GM21723 (cell line): ENCODE measurements at regions not wholly inside any gene's neighbourhood (a gene's known extent, or its start where the extent isn't known, plus 50 kb on each side); places are given as distances from the start of the nearest gene placed in this dataset.

Experiments used
- ATAC-seq: cut with Tn5 transposase; IDR thresholded peaks from one replicate; pipeline ENCODE4 v1.9.1; 2021; ENCODE audit warnings: mild to moderate bottlenecking, moderate library complexity; ENCODE audit not compliant: unreplicated experiment

- no peak for ATAC-seq
These were observed 731.2 kb upstream of the IGFBP3 start for GRCh38 chr7:46652317-46652716.

DNA sequence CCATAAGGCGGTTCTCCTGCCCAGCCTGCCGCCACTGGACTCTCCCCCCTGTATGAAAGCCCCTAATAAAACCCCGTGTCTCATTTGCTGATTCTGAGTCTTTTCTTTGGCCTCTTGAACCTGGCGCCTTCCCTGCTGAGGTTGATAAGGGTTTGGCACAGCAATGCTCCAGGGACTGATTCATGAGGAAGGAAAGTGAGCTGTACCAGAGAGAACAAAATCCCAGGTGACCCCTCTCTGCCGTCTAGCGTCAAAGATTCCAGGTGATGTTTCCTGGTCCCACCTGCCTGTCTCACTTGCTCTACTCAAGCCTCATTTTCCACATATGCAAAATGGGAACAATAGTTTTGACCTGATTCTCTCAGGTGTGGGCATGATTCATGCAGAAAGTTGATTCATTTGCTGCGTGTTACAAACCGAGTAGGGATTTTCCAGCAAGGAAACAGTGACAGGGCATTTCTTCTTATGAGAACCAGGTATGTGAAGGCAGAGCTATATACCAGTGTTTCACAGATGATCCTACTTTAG, 730.6 kb upstream of the IGFBP3 start:
- ATAC-seq: no peak

DNA sequence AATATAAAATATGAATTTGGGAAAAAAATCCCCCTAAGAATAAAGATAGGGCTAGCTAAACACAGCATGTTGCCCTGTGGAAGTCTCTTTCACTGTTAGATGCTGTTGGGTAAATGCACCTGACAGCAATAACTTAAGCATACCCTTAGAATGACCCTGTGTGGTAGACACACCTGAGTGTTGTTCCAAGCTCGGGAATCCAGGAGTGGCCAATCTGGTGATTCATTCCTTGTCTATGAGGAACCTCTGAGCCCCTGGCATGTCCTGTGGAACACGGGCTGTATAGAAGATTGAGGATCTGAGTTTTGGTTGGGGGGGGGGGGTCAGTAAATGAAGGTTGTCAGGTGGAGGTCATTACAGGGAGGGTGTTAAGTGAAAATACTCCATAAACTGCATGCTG, 730.0 kb upstream of the IGFBP3 start:
- no peak for ATAC-seq

GRCh38 chr7:46649876-46650275, 728.8 kb upstream of the IGFBP3 start:
- no peak for ATAC-seq

- no peak for ATAC-seq
These were observed 717.0 kb upstream of the IGFBP3 start for GRCh38 chr7:46637793-46638735.

DNA sequence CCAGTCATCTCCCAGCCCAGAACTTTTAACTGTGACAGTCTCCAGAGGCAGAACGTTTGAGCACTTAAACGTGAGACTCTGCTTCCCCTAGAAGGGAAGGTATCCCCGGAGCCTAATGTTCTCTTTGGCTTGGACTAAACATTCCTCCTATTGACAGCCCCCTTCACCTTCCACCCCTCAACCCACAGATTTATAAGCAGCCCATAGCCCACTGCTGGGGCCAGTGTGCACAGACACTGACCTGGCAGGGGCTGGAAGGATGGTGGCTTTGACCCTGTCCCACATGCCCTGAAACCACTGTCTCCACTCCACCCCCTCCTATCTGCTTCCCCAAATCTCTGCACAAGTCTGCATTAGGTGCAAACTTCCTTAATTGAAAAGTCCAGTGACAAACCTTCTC, 715.0 kb upstream of the IGFBP3 start:
- ATAC-seq: no peak

GRCh38 chr7:46633630-46634240, 712.7 kb upstream of the IGFBP3 start:
- ATAC-seq: no peak

DNA sequence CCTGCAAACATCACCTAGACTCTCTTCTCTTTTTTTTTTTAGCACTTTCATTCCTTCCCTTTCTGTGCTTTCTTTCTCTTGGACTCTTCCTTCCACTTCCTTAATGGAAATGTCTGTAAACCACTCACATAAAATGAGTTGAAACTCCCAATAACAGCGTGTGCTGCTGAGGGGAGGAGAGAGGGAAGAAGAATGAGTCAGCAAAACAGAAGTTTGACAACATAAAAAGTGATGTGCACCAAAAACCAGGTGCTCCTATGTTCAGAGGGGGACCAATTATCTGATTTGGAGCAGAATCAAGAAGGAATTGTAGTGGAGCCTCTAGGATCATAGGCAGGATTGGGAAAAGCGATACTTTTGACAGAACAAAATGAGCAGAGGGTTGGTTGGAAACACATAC, 712.1 kb upstream of the IGFBP3 start:
- no peak for ATAC-seq

DNA sequence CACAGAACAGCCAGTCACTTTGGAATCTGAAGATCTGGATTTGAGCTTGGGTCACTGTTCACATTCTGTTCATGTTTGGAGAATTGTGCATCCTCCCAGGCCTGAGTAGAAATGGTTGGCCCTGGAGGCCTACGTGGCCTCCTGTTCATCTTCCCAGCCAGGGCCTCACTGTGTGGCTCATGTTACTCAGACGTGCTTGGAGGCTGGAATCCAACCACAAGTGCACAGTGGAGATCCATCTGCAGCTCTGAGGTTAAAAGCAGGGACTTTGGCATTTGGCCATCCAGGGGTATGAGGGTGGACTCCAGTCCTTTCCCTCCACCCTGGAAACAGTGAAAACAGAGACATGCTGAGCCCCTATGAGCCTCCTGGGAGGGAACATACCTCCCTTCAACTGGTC, 709.0 kb upstream of the IGFBP3 start:
- no peak for ATAC-seq

DNA sequence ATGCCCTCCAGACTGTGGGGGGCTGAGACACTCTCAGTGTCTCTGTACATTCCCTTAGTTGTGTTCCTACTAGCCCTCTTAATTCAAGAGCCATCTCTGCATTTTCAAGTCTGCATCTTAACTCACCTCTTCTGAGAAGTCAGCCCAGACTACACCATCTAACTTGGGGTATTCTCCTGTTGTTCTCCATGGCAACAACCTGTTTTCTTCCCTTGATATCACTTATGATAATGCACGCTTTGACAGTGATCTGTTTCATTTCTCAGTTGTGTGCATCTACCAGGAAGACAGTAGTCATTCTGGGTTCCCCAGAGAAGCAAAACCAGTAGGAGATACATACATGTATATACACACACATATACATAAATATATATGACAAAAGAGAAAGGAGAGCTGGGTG, 707.3 kb upstream of the IGFBP3 start:
- ATAC-seq: no peak

- ATAC-seq: no peak
These were observed 705.7 kb upstream of the IGFBP3 start for GRCh38 chr7:46626691-46627310.

- ATAC-seq: no peak
These were observed 705.2 kb upstream of the IGFBP3 start for GRCh38 chr7:46626261-46626660.

DNA sequence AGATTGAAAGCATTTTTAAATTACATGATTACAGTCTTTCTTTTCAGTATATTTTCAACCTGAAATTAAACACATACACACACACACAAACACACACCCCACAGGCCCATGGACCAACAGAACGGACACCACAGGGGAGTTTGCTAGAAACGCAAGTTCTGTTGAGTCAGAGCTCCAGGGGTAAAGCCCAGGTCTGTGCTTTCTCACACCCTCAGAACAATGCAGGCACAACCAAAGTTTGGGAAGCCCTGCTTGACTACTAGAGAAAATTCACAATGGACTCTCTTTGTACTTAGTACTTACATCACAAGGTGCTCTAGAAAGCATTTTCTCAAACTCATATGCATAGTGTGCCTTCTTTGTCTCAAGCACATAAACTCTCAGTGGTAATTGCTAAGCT, 704.0 kb upstream of the IGFBP3 start:
- no peak for ATAC-seq

DNA sequence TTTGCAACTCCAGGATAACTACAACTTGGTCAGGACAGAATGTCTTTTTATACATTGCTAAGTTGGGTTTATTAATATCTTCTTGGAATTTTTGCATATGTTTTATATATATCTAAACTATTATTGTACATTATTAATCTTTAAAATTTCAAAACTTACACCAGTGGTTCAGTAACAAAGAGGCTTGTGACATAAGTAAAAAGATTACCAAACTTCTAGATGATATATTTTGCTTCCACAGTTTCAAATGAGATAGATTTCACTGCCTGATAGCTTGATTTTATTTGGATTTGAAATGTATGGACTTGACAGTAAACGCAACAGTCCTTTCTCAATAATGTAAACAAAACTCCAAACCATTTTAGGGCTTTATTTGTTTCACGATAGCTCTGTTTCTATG, 701.2 kb upstream of the IGFBP3 start:
- no peak for ATAC-seq

DNA sequence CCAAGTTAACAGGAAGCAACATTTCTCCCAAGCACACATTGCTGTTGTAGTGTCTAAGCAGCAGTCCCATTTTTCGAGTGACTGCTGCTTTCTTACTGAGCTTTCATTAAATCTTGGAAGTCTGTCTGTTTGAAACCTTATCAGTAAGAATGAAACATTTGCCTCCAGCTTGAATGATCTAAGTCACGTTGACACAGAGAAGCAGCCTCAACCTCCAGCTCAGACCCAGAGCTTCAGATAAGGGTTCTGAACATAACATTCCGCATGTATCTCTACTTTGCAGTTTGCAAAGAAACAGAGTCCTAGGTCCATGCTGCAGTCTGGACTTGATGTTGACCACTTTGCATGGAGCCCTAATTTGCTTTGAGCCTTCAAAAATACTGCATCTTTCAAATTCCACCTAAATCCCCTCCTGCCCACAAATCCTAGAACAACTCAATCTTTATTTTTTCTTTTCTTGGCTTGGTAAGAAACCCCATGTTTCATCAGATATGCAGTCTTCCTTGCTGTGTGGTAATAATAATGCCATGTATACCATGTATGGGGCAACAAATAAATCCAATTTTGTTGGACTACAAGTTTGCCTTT, 698.7 kb upstream of the IGFBP3 start:
- no peak for ATAC-seq

GRCh38 chr7:46616636-46617035, 695.6 kb upstream of the IGFBP3 start:
- no peak for ATAC-seq

DNA sequence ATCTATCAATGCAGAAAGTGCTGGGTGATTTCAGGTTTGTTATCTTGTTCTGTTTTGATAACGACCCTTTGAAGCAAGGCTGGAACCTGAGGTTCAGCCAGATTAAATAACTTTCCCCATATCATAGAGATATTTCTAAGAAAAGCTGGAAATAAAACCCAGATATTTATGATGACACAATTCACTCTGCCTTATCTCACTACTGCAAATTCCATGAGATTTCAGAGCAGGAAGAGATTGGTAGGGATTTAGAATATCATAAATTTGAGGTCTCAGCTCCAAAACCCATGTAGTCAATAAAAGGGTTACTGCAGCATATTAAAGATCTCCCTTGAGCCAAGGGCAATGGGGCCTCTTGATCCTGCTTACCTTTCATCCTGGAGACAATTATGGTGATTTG, 692.5 kb upstream of the IGFBP3 start:
- ATAC-seq: no peak

DNA sequence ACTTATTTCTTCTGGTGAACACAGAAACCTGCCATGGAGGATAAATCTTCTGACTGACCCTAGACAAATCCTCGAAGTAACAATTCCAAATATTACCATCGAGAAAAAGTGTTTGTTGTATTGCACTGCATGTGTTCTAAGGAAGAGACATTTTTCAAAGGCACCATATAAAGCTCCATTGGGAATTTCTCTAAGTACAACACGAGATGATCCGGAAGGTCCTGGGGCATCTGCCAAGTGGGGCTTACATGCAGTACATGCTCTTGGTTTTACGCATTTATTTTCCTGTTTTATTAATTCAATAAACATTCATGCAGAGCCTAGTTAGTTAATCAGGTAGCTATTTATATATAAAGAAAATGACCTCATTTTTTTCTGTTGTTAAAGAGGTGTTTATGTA, 692.0 kb upstream of the IGFBP3 start:
- no peak for ATAC-seq

GRCh38 chr7:46611508-46611907, 690.4 kb upstream of the IGFBP3 start:
- no peak for ATAC-seq

- ATAC-seq: no peak
These were observed 689.7 kb upstream of the IGFBP3 start for GRCh38 chr7:46610746-46611145.

- no peak for ATAC-seq
These were observed 686.1 kb upstream of the IGFBP3 start for GRCh38 chr7:46607176-46607575.
